Epithelial cell of proximal tubule (primary cell): ENCODE measurements at regions not wholly inside any gene's neighbourhood (a gene's known extent, or its start where the extent isn't known, plus 50 kb on each side); places are given as distances from the start of the nearest gene placed in this dataset.
"Not testable (repeated sequence)": the region's sequence is repeated elsewhere in the genome, so short reads cannot be mapped to it uniquely, and the experiment has no call there.

Experiments used
- DNase-seq: peaks from one replicate; pipeline ENCODE4 v3.0.0-alpha.2; 2011; ENCODE audit warnings: low read depth
- H3K4me3 ChIP-seq: 2 replicates; pipeline ENCODE4 v1.5.1; 2011; ENCODE audit warnings: low read depth, mild to moderate bottlenecking, low read length
- CTCF ChIP-seq: conservative IDR thresholded peaks from 2 replicates; pipeline ENCODE4 v1.5.1; 2012; ENCODE audit warnings: low read depth, mild to moderate bottlenecking, low read length

GRCh38 chr15:96147267-96147666, 183.2 kb upstream of the NR2F2 start:
- DNase-seq: no peak
- no peak for TF ChIP-seq CTCF
- no peak overlapping the region for H3K4me3 ChIP-seq

- H3K4me3 ChIP-seq: no peak overlapping the region
- no peak for DNase-seq
- TF ChIP-seq CTCF: no peak
Observed at GRCh38 chr15:96150254-96150653, 180.2 kb upstream of the NR2F2 start.

GRCh38 chr15:96151749-96152148, 178.8 kb upstream of the NR2F2 start:
- H3K4me3 ChIP-seq: not testable (repeated sequence)
- DNase-seq: peak; percentile 39

- no peak for DNase-seq
- no peak overlapping the region for H3K4me3 ChIP-seq
- no peak for TF ChIP-seq CTCF
Observed at GRCh38 chr15:96153929-96154328, 176.6 kb upstream of the NR2F2 start.

- no peak overlapping the region for H3K4me3 ChIP-seq
- no peak for TF ChIP-seq CTCF
- no peak for DNase-seq
Observed at GRCh38 chr15:96158938-96159337, 171.6 kb upstream of the NR2F2 start.

- no peak overlapping the region for H3K4me3 ChIP-seq
- no peak for DNase-seq
- no peak for TF ChIP-seq CTCF
Observed at GRCh38 chr15:96160269-96160668, 170.2 kb upstream of the NR2F2 start.

GRCh38 chr15:96160800-96161199, 169.7 kb upstream of the NR2F2 start:
- no peak for TF ChIP-seq CTCF
- H3K4me3 ChIP-seq: no peak overlapping the region
- no peak for DNase-seq

GRCh38 chr15:96162322-96162721, 168.2 kb upstream of the NR2F2 start:
- no peak overlapping the region for H3K4me3 ChIP-seq
- no peak for TF ChIP-seq CTCF
- no peak for DNase-seq
